Endothelial cell of umbilical vein (primary cell): ENCODE measurements at regions not wholly inside any gene's neighbourhood (a gene's known extent, or its start where the extent isn't known, plus 50 kb on each side); places are given as distances from the start of the nearest gene placed in this dataset.

Experiments
- BruUV-seq: library from RNA; stranded (reverse); fragments of 400-500 nt; replicated peaks from 2 replicates; lab custom pipeline; 2021; lab: Mats Ljungman, UMichigan
- CTCF ChIA-PET: fragments of 300-600, 350-600 bp; sonication (Branson Sonifier 250); formaldehyde crosslinking; loops from one replicate; lab custom pipeline; 2021; ENCODE audit warnings: antibody characterized with exemption, inconsistent platforms; lab: Charles Lee
- POLR2A ChIA-PET: fragments of 300-600, 350-600 bp; sonication (Branson Sonifier 250); formaldehyde crosslinking; loops from one replicate; lab custom pipeline; 2021; ENCODE audit warnings: antibody characterized with exemption, inconsistent platforms; lab: Charles Lee
- DNase-seq: peaks from one replicate; pipeline ENCODE4 v3.0.0-alpha.2; 2011; ENCODE audit warnings: low read depth, low spot score
- FAIRE-seq: peaks from 2 replicates; lab custom pipeline; 2011; peaks lifted over from hg19 to GRCh38; lab: Jason Lieb, UNC
- H2AFZ ChIP-seq: 2 replicates; pipeline ENCODE4 v1.6.0; 2012; ENCODE audit warnings: low read depth, low read length, control low read depth, inconsistent platforms
- H3K27ac ChIP-seq: 2 replicates; pipeline ENCODE4 v1.5.1; 2011; ENCODE audit warnings: low read depth, mild to moderate bottlenecking, control low read depth, low read length, moderate library complexity; ENCODE audit not compliant: insufficient read depth
- H3K27me3 ChIP-seq, 2 experiments: 2 replicates each; pipeline versions ENCODE4 v1.6.0 to v1.6.1; 2011; ENCODE audit warnings: low read length in 2 of 2, mixed read lengths in 1 of 2; ENCODE audit not compliant: control insufficient read depth in 2 of 2, insufficient read depth in 2 of 2
- H3K36me3 ChIP-seq, 2 experiments: 2 replicates in 1 of 2; 3 replicates in 1 of 2; pipeline ENCODE4 v1.5.1; 2011; ENCODE audit warnings: low read length in 2 of 2, mild to moderate bottlenecking in 1 of 2, moderate library complexity in 1 of 2; ENCODE audit not compliant: control insufficient read depth in 2 of 2, insufficient read depth in 2 of 2; ENCODE audit errors: extremely low read depth in 1 of 2
- H3K4me1 ChIP-seq: 3 replicates; pipeline ENCODE4 v1.5.1; 2011; ENCODE audit warnings: mild to moderate bottlenecking, low read length; ENCODE audit not compliant: control insufficient read depth, insufficient read depth; ENCODE audit errors: extremely low read depth
- H3K4me2 ChIP-seq: 2 replicates; pipeline ENCODE4 v1.6.1; 2011; ENCODE audit warnings: low read length, control low read depth, mixed read lengths; ENCODE audit not compliant: insufficient read depth
- H3K4me3 ChIP-seq, 3 experiments: fragments of 200-600 bp in 1 of 3; sonication (generic), shearing (Covaris generic) in 1 of 3; replicated peaks in 1 of 3; 2 replicates each; pipeline ENCODE4 v1.5.1; 2011 to 2016; ENCODE audit warnings: control low read depth in 3 of 3, low read length in 3 of 3, mild to moderate bottlenecking in 2 of 3, inconsistent platforms in 1 of 3, low read depth in 1 of 3, moderate library complexity in 1 of 3; ENCODE audit not compliant: insufficient read depth in 1 of 3
- H3K79me2 ChIP-seq: 2 replicates; pipeline ENCODE4 v1.6.0; 2012; ENCODE audit warnings: low read length, inconsistent platforms; ENCODE audit not compliant: control insufficient read depth, insufficient read depth
- H3K9ac ChIP-seq: replicated peaks from 2 replicates; pipeline ENCODE3; 2011; ENCODE audit warnings: low read length, control low read depth; ENCODE audit not compliant: insufficient read depth; ENCODE audit errors: extremely low read depth
- H3K9me1 ChIP-seq: replicated peaks from 3 replicates; pipeline ENCODE4 v1.6.0; 2011; ENCODE audit warnings: mild to moderate bottlenecking, low read length; ENCODE audit not compliant: control insufficient read depth, insufficient read depth; ENCODE audit errors: extremely low read depth
- H3K9me3 ChIP-seq: replicated peaks from 2 replicates; pipeline ENCODE4 v1.5.1; 2012; ENCODE audit warnings: low read length, inconsistent platforms; ENCODE audit not compliant: control insufficient read depth, insufficient read depth
- H4K20me1 ChIP-seq: replicated peaks from 2 replicates; pipeline ENCODE3; 2011; ENCODE audit warnings: mild to moderate bottlenecking, low read length; ENCODE audit not compliant: control insufficient read depth, insufficient read depth; ENCODE audit errors: extremely low read depth
- EZH2 ChIP-seq: IDR thresholded peaks from 2 replicates; pipeline ENCODE4 v1.6.1; 2012; ENCODE audit warnings: borderline replicate concordance, low read depth, mild to moderate bottlenecking, moderate library complexity, low read length, inconsistent platforms; ENCODE audit not compliant: severe bottlenecking
- FOS ChIP-seq: IDR thresholded peaks from 2 replicates; pipeline ENCODE4 v1.6.1; 2011; ENCODE audit warnings: mild to moderate bottlenecking, low read length, moderate library complexity, borderline replicate concordance; ENCODE audit not compliant: insufficient read depth
- GATA2 ChIP-seq: IDR thresholded peaks from 2 replicates; pipeline ENCODE4 v1.7.0; 2011; ENCODE audit warnings: low read depth, mild to moderate bottlenecking, moderate library complexity, mixed read lengths, low read length; ENCODE audit not compliant: insufficient read length, insufficient read depth
- JUN ChIP-seq: IDR thresholded peaks from 2 replicates; pipeline ENCODE4 v1.6.1; 2011; ENCODE audit warnings: borderline replicate concordance, low read depth; ENCODE audit not compliant: insufficient read length, insufficient read depth
- MYC ChIP-seq: IDR thresholded peaks from one replicate; pipeline ENCODE4 v1.6.1; 2011; ENCODE audit warnings: mild to moderate bottlenecking, low read depth, low read length
- dilution Hi-C: fragments of 300-500 bp; cut with MboI; formaldehyde crosslinking; loops from one replicate; pipeline ENCODE4 v1.15.0; 2019; ENCODE audit warnings: low sequenced_read_pairs; ENCODE audit not compliant: extremely low pct_ligation_motif_present
- intact Hi-C: fragments of 100-400 bp; cut with micrococcal nuclease; formaldehyde crosslinking; loops from one replicate; pipeline ENCODE4 v1.10.0; 2022

- FAIRE-seq (no peak), DNase-seq (no peak)
- H4K20me1 ChIP-seq: no peaks in the 10 kb centered on the region
- H3K79me2 ChIP-seq: no peaks in the 10 kb centered on the region
- H3K4me2 ChIP-seq: no peak overlapping the region
- H3K36me3 ChIP-seq: no peaks in the 10 kb centered on the region
- no peak for TF ChIP-seq JUN
- no peak for TF ChIP-seq MYC
- TF ChIP-seq EZH2: no peak
- TF ChIP-seq FOS: no peak
- BruUV-seq: no TSS peak
- no peaks in the 10 kb centered on the region for H3K9me1 ChIP-seq
- dilution Hi-C loops: no loop called here
- no peaks in the 10 kb centered on the region for H3K27me3 ChIP-seq
- ChIA-PET POLR2A (no interaction called here), CTCF (no interaction called here)
- intact Hi-C loops: no loop called here
- no peak overlapping the region for H3K9ac ChIP-seq
- no peak overlapping the region for H2AFZ ChIP-seq
- no peaks in the 10 kb centered on the region for H3K4me1 ChIP-seq
- H3K9me3 ChIP-seq: no peaks in the 10 kb centered on the region
- H3K27ac ChIP-seq: no peak overlapping the region
- H3K4me3 ChIP-seq: no peak overlapping the region
These were observed 2334.6 kb downstream of the PCDH7 start for GRCh38 chr4:33054656-33055196.

- TF ChIP-seq EZH2 (no peak), FOS (no peak), MYC (no peak), GATA2 (no peak)
- DNase-seq (no peak), FAIRE-seq (no peak)
- H3K9me1 ChIP-seq: no peaks in the 10 kb centered on the region
- no peak overlapping the region for H3K4me3 ChIP-seq
- ChIA-PET POLR2A (no interaction called here), CTCF (no interaction called here)
- H3K4me2 ChIP-seq: no peak overlapping the region
- no peak overlapping the region for H3K27ac ChIP-seq
- BruUV-seq: no TSS peak
- H3K79me2 ChIP-seq: no peaks in the 10 kb centered on the region
- no peaks in the 10 kb centered on the region for H3K27me3 ChIP-seq
- no peaks in the 10 kb centered on the region for H3K4me1 ChIP-seq
- no peaks in the 10 kb centered on the region for H4K20me1 ChIP-seq
- no peaks in the 10 kb centered on the region for H3K36me3 ChIP-seq
- H2AFZ ChIP-seq: no peak overlapping the region
- no peak overlapping the region for H3K9ac ChIP-seq
- no peaks in the 10 kb centered on the region for H3K9me3 ChIP-seq
- dilution Hi-C loops: no loop called here
- intact Hi-C loops: no loop called here
These were observed 2337.6 kb downstream of the PCDH7 start for GRCh38 chr4:33057736-33058135.
